AG09309 (cell line): ENCODE measurements at regions not wholly inside any gene's neighbourhood (a gene's known extent, or its start where the extent isn't known, plus 50 kb on each side); places are given as distances from the start of the nearest gene placed in this dataset.

Experiments
- DNase-seq: peaks from one replicate; pipeline ENCODE4 v3.0.0-alpha.2; 2010; ENCODE audit warnings: low read depth
- H3K4me3 ChIP-seq: 2 replicates; pipeline ENCODE4 v1.5.1; 2011; ENCODE audit warnings: mild to moderate bottlenecking, low read depth, low read length, moderate library complexity; ENCODE audit not compliant: control insufficient read depth
- CTCF ChIP-seq: IDR thresholded peaks from 2 replicates; pipeline ENCODE4 v1.5.1; 2011; ENCODE audit warnings: mild to moderate bottlenecking, low read depth, low read length, inconsistent platforms; ENCODE audit not compliant: insufficient read depth, control insufficient read depth; ENCODE audit errors: missing control alignments

GRCh38 chr4:14834382-14834781, 167.9 kb upstream of the CPEB2 start:
- no peak for DNase-seq
- no peak for TF ChIP-seq CTCF
- no peak overlapping the region for H3K4me3 ChIP-seq

- no peak for TF ChIP-seq CTCF
- no peak overlapping the region for H3K4me3 ChIP-seq
- no peak for DNase-seq
These were observed 167.0 kb upstream of the CPEB2 start for GRCh38 chr4:14835288-14835687.

- H3K4me3 ChIP-seq: no peak overlapping the region
- no peak for DNase-seq
- TF ChIP-seq CTCF: no peak
These were observed 166.4 kb upstream of the CPEB2 start for GRCh38 chr4:14835708-14836425.

GRCh38 chr4:14837860-14838259, 164.4 kb upstream of the CPEB2 start:
- TF ChIP-seq CTCF: no peak
- no peak for DNase-seq
- no peak overlapping the region for H3K4me3 ChIP-seq

- TF ChIP-seq CTCF: no peak
- no peak overlapping the region for H3K4me3 ChIP-seq
- no peak for DNase-seq
These were observed 160.2 kb upstream of the CPEB2 start for GRCh38 chr4:14841801-14842768.

GRCh38 chr4:14842964-14843630, 159.2 kb upstream of the CPEB2 start:
- DNase-seq: no peak
- H3K4me3 ChIP-seq: no peak overlapping the region
- no peak for TF ChIP-seq CTCF
